GM18870 (cell line): ENCODE measurements at regions not wholly inside any gene's neighbourhood (a gene's known extent, or its start where the extent isn't known, plus 50 kb on each side); places are given as distances from the start of the nearest gene placed in this dataset.

Source experiments
- ATAC-seq: cut with Tn5 transposase; IDR thresholded peaks from one replicate; pipeline ENCODE4 v1.9.1; 2021; ENCODE audit warnings: moderate library complexity; ENCODE audit not compliant: unreplicated experiment

GRCh38 chr10:130483691-130484467 is 347.7 kb downstream of the GLRX3 start:
- no peak for ATAC-seq

GRCh38 chr10:130484468-130485180 is 348.4 kb downstream of the GLRX3 start:
- no peak for ATAC-seq

GRCh38 chr10:130485236-130485957 is 349.2 kb downstream of the GLRX3 start:
- ATAC-seq, result no peak

DNA sequence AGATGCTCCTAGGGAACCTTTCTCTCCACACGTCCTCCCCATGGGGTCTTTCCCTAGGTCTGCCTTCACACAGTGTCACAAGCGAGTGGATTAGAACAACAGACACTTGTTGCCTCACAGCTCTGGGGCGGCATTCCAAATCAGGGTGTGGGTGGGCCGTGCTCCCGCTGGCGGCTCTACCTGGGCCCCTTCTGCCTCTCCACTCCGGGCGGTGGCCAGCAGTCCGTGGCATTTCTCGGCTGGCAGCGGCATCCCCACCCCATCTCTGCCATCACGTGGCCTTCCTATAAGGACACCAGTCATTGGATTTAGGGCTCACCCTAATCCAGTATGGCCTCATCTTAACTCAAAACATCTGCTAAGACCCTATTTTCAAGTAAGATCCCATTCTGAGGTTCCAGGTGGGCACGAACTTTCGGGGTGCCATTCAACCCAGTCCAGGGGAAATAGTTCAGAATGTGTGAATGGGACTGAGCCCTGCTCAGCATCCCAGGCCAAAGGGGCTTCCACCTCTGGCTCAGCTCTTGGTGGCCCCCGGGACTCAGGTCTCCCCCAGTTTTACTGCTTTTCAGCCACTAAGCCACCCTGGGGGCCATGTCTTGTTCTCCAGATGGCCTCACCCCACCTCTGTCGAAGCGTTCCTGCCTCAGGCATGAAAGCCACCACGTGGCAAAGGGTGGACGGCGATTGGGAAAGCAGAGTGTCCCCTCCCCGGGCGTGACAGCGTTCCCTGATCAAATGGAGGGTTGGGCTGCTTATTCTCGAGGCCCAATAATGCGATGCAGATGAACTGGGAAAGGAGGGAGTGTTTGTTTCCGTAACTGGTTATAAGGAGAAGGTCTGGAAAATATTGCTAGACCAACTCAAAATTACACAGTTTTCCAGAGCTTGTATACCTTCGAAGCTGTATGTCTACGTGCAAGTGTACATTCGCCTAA is 350.0 kb downstream of the GLRX3 start:
- no peak for ATAC-seq

- no peak for ATAC-seq
Observed at GRCh38 chr10:130486906-130487305, 350.7 kb downstream of the GLRX3 start.

- no peak for ATAC-seq
Observed at GRCh38 chr10:130487566-130487965, 351.4 kb downstream of the GLRX3 start.

- ATAC-seq, result no peak
Observed at GRCh38 chr10:130489891-130490290, 353.7 kb downstream of the GLRX3 start.

DNA sequence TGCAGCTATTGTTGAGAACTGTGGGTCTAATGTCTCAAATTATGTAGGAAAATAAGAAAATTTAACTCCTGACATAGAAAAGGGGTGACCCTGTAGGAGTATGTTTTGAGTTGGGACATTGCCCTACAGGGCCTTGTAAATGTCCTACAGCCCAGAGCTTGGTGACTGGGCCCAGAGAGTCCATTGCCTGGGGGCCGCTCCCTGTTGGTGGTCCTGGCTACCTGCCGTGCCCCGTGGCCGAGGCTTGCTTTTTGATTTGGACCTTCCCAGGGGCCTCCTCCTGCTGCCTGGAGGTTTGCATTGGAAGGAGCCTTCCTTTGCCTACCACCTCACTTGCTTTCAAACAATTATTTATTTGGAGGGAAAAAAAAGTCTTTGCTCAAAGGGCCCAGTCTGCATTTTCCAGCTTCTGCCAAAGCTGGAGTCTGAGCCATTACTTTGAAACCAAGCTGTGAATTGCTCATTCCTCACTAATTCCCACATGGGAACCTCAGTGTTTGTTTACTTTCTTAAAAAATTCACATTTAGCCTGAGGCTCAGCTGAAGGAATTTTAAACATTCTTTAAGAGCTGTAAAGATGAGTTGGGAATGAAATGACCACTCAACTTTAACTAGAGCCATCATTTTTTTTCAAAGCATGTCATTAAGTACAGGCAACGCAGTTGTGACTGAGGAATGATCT is 355.0 kb downstream of the GLRX3 start:
- ATAC-seq, result no peak

DNA sequence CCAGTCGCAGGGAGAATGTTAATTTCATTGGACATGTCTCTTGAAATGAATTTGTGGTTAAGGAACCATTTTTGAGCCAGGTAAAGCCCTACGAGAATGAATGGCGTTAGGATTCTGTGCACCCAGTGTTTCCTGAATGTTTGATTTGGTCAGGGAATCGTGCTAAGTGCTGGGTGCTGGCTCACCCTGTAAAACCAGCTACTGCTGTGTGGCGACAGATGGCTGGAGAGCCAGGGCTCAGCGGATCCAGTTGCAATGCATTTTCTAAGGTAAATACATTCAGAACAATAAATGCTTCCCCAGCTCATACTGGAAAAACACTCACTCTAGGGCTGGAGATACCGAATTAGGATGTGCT is 355.5 kb downstream of the GLRX3 start:
- ATAC-seq, result no peak

DNA sequence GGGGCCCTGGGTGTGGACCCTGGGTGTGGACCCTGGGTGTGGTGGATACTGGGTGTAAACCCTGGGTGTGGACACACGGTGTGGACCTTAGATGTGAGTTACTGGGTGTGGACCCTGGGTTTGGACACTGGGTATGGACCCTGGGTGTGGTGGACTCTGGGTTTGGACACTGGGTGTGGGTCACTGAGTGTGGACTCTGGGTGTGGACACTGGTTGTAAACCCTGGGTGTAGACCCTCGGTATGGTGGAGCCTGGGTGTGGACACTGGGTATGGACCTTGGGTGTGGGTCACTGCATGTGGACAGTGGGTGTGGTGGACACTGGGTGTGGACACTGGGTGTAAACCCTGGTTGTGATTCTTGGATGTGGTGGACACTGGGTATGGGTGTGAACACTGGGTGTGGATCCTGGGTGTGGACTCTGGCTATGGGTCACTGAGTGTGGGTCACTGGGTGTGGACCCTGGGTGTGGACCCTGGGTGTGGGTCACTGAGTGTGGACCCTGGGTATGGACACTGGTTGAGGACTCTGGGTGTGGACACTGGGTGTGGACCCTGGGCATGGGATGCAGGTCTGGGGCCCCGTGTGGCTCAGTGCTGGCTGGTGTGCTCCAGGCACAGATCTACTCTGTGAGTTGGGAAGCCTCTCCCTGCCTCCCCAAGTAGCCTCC is 356.2 kb downstream of the GLRX3 start:
- ATAC-seq, result no peak

GRCh38 chr10:130493021-130493420 is 356.8 kb downstream of the GLRX3 start:
- ATAC-seq, result no peak

- ATAC-seq, result no peak
Observed at GRCh38 chr10:130493446-130494145, 357.4 kb downstream of the GLRX3 start.

- ATAC-seq, result no peak
Observed at GRCh38 chr10:130495116-130495862, 359.1 kb downstream of the GLRX3 start.

DNA sequence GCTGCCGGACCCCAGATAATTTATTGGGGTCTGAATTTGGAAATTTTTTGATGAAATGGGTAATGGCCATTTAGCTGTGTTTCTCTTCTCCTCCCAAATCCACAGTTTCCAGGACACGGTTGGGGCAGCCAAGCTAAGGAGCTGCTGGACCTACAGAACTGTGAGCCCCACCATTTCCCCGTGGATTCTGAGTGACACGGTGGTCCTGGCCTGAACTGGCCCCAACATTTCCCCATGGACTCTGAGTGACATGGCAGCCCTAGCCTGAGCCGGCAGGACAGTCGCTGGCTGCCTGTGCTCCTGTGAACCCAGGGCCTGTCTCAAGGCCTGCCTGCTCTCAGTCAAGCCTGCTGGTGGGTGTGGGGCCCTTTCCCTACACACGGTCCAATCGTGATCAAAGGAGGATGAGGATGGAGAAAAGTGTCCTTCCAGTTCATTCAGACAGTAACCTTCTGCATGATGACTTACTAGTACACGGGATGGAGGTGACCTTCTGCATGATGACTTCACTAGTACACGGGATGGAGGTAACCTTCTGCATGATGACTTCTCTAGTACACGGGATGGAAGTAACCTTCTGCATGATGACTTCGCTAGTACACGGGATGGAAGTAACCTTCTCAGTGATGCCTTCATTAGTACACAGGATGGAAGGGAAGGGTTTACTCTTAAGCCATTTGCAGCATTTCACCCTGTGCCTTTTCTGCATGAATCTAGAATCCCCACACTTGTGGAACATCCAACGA is 359.9 kb downstream of the GLRX3 start:
- peak; percentile 47 for ATAC-seq

DNA sequence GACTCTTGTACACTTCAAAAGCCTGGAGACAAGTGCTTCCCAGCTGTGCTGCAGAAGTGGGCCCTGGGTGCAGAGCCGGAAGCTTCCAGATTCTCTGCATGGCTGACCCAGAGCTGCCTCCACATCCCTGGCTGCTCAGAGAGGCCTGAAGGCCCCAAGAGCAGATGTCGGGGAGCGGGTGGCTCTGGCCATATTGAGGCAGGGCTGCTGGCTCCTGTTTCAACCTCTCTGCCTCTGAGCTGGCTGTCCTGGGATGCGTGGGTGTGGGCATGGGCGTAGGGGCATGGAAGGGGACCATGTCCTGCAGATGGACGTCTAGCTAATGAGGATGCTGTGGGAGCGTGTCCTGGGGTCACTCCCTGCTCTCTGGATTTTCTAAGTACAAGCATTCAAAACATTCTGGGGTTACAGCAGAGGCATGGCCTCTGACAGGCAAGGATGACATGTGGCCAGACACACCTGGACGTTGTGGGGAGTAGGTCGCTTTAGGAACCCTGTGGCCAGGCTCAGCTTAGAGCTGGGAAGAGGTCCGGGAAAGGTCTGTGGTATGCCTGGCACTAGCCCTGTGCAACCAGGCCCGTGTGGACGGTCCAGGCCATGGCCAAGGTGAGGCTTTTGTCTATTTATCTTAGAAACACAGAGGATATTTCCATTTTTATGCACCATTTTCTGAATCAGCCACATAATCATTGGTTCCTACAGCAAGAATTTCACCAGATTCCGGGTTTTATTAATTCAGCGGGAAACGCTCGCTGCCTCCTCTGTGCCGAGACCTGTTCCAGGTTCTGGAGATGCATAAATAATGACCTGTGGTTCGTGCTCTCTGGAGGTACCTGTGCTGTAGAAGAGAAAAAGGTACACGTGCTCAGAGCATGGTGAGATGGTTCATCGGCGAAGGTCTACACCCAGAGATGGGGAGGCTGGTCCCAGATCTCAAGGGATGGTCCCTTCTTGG is 361.1 kb downstream of the GLRX3 start:
- ATAC-seq, result no peak

DNA sequence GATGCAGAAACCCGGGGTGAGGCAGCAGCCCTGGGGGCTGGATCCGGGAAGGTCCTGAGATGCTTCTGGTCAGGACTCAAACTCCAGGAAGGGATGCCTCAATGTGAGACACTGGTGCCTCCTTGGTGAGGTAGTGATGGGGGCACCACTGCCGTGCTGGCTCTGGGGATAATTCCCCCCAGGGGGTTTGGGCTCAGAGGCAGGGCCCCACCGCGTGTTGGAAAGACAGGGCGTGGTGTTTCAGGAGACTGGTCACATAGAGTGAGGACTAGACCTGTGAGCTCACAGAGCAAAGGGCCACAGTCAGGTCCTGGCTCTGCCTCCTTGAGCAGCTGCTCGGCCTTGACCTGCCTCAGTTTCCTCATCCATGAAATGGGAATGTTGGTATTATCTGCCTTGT is 361.9 kb downstream of the GLRX3 start:
- no peak for ATAC-seq

DNA sequence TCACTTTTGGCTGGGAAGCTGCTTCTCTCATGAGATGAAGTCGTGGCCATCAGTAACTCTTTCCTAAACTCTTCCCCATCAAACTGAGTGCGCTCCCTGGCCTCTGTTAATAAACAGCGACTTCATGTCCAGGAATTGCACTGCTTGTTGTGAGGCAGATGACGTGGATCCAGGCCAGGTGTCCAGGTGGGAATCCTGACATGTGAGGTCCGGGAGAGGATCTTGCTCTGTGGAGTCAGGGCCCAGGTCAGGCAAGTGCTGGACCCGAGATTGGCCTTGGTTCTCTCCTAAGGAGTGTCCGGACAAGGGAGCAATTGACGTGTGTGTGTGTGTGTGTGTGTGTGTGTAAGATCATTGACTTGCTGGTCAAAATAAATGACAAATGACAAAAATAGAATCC is 362.7 kb downstream of the GLRX3 start:
- no peak for ATAC-seq
